ENCODE measurements at regions not wholly inside any gene's neighbourhood (a gene's known extent, or its start where the extent isn't known, plus 50 kb on each side); places are given as distances from the start of the nearest gene placed in this dataset.

DNA sequence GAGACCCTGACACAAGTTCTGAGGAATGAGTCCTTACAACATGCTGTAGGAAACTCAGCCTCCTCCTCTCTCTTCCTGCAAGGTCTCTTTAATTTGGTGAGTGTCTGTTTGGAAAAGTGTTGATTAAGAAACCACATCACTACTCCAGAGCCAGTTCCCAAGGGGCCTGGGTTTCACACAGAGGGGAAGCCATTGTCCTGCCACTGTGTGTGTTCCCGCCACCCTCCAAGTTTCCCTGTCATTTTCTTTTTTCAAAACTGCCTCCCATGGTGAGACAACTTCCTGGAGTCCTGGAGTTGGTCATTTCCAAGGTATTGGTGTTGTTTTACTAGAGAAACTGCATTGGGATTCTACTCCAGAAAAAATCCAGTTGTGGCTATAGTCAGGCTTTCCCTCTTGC lies 232.0 kb upstream of the PARD3B start:
- Mint-ChIP-seq H3K27me3 (ENCODE audit: unreplicated experiment) (no peaks in the 10 kb centered on the region), H3K9me3 (ENCODE audit: unreplicated experiment) (no peaks in the 10 kb centered on the region), H3K4me3 (ENCODE audit: unreplicated experiment) (no peak overlapping the region), H3K4me1 (ENCODE audit: low read depth, unreplicated experiment) (no peaks in the 10 kb centered on the region), H3K27ac (ENCODE audit: unreplicated experiment) (no peak overlapping the region), H3K36me3 (ENCODE audit: unreplicated experiment) (no peaks in the 10 kb centered on the region)
- DNase-seq: no peak
- TF ChIP-seq, protein P1, sequence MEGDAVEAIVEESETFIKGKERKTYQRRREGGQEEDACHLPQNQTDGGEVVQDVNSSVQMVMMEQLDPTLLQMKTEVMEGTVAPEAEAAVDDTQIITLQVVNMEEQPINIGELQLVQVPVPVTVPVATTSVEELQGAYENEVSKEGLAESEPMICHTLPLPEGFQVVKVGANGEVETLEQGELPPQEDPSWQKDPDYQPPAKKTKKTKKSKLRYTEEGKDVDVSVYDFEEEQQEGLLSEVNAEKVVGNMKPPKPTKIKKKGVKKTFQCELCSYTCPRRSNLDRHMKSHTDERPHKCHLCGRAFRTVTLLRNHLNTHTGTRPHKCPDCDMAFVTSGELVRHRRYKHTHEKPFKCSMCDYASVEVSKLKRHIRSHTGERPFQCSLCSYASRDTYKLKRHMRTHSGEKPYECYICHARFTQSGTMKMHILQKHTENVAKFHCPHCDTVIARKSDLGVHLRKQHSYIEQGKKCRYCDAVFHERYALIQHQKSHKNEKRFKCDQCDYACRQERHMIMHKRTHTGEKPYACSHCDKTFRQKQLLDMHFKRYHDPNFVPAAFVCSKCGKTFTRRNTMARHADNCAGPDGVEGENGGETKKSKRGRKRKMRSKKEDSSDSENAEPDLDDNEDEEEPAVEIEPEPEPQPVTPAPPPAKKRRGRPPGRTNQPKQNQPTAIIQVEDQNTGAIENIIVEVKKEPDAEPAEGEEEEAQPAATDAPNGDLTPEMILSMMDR (IDR thresholded peaks at IDR 0.05; ENCODE audit: partially characterized antibody, unreplicated experiment): no peak

DNA sequence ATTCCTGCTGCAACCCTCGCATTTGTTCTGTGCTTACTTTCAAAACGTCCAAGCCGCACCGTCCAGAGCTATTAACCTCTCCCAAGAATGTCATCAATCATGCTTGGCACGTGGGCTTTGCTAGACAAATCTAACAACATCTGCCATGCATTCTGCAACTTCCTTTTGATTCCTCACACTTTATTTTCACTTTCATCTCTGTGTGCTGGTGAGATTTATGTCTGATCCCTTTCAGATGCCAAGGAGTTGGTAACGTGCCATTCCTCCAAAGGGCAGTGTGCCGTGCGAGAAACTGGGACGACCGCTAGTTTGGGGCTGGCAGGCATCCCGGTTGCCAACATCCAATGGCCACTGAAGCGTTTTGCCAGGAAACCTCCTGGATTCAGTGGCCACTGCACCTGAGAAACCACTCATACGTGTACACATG lies 230.0 kb upstream of the PARD3B start:
- H3K27me3 Mint-ChIP-seq (ENCODE audit: unreplicated experiment): no peaks in the 10 kb centered on the region
- no peaks in the 10 kb centered on the region for H3K4me1 Mint-ChIP-seq (ENCODE audit: low read depth, unreplicated experiment)
- H3K27ac Mint-ChIP-seq (ENCODE audit: unreplicated experiment): no peak overlapping the region
- H3K9me3 Mint-ChIP-seq (ENCODE audit: unreplicated experiment): no peaks in the 10 kb centered on the region
- DNase-seq: no peak
- H3K4me3 Mint-ChIP-seq (ENCODE audit: unreplicated experiment): no peak overlapping the region
- TF ChIP-seq, protein P1 (IDR thresholded peaks at IDR 0.05; ENCODE audit: partially characterized antibody, unreplicated experiment): no peak
- H3K36me3 Mint-ChIP-seq (ENCODE audit: unreplicated experiment): no peaks in the 10 kb centered on the region

DNA sequence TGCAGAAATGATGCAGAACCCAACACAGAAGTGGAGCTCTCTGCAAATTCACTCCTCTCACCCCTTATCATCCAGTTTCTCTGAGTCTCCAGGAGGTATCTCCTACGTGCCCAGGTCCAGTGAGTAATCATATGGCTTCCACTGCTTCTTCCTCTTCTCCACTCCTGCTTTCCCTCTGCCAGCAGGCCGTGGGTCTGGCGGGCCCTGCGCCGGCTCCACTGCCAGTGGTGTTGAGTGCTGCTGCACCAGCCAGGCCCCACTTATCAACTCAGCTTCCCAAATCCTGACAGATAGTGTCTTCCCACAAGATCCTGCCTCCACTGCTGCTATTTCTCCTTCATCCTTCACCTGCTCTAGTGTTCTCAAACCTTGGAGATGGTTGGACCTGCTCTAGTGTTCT lies 227.6 kb upstream of the PARD3B start:
- TF ChIP-seq, protein P1 (IDR thresholded peaks at IDR 0.05; ENCODE audit: partially characterized antibody, unreplicated experiment): no peak
- Mint-ChIP-seq H3K27ac (ENCODE audit: unreplicated experiment) (no peak overlapping the region), H3K4me1 (ENCODE audit: low read depth, unreplicated experiment) (no peaks in the 10 kb centered on the region), H3K27me3 (ENCODE audit: unreplicated experiment) (no peaks in the 10 kb centered on the region), H3K4me3 (ENCODE audit: unreplicated experiment) (no peak overlapping the region), H3K9me3 (ENCODE audit: unreplicated experiment) (no peaks in the 10 kb centered on the region), H3K36me3 (ENCODE audit: unreplicated experiment) (no peaks in the 10 kb centered on the region)
- no peak for DNase-seq

DNA sequence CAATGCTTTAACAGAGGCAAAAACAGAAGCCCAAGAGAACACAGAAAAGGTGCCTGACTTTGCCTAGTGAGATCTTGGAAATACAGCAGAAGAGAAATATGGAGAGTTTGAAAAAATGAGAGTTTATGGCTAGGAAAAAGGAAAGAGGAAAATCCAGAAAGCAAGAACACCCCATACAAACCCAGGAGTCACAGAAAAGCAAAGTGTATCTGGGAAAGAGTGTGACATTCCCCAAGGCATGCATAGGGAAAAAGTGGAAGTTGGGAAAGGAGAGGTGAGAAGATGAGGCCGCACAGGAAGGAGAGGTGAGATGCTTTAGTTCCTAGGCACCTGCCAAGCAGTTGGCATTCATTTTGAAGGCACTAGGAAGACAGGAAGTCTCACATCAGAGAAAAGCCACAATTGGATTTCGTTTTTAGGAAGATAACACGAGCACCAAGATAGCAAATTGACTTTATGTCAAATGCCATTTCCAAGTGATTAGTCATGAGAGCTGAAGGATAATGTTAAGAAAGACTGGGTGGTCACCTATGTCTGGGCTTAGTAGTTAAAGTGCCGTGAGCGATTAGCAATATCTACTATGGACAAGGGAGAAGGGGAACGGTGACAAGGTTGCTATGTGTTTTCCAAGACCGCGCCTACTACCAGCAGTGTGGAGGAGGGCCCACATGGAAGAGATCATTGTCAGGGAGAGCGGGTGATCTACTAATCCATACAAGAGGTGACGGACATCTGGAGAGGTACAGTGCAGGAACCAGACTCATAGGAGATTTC lies 224.1 kb upstream of the PARD3B start:
- TF ChIP-seq, protein P1 (IDR thresholded peaks at IDR 0.05; ENCODE audit: partially characterized antibody, unreplicated experiment): no peak
- H3K9me3 Mint-ChIP-seq (ENCODE audit: unreplicated experiment): peaks cover 2% of the 10 kb centered on the region
- no peak for DNase-seq
- no peaks in the 10 kb centered on the region for H3K4me1 Mint-ChIP-seq (ENCODE audit: low read depth, unreplicated experiment)
- no peaks in the 10 kb centered on the region for H3K36me3 Mint-ChIP-seq (ENCODE audit: unreplicated experiment)
- no peak overlapping the region for H3K27ac Mint-ChIP-seq (ENCODE audit: unreplicated experiment)
- no peaks in the 10 kb centered on the region for H3K27me3 Mint-ChIP-seq (ENCODE audit: unreplicated experiment)
- no peak overlapping the region for H3K4me3 Mint-ChIP-seq (ENCODE audit: unreplicated experiment)

DNA sequence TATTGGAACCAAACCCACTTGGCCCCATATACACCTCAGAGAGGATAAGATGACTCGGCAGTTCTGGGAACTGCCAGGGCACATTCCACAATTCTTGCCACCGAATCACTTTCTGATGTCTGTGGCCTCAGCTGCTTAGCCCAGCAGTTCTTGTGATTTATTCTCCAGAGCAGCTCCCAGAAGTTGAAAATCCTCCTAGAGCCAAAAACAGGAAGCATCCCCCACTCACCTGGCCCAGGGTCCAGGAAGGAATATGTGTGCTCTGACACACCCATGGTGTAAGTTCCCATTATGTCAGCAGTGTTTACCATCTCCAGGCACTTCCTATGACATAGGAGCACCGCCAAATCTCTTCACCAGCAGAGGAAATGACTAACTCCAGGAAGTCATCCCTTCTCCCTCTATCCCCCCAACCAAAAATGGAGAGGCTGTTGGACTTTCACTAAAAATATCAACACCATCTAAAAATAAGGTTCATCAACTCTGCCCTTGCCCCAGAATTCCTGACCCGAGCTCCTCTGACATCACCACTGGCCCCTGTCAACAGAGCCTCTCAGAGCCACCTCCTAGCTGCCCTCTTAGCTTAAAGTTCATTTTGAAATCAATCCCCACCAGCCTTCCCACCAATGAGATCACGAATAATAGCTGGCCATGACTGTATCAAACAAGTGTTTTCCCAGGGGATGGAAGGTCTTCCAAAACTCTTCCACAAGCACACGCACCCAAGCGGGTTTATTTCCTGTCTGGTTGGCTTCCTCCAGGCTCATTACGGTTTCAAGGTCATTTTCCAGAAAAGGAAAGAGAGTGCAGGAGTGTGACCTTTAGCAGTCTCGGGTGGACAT lies 223.1 kb upstream of the PARD3B start:
- H3K27ac Mint-ChIP-seq (ENCODE audit: unreplicated experiment): no peak overlapping the region
- H3K36me3 Mint-ChIP-seq (ENCODE audit: unreplicated experiment): no peaks in the 10 kb centered on the region
- H3K27me3 Mint-ChIP-seq (ENCODE audit: unreplicated experiment): no peaks in the 10 kb centered on the region
- no peak overlapping the region for H3K4me3 Mint-ChIP-seq (ENCODE audit: unreplicated experiment)
- peaks cover 2% of the 10 kb centered on the region for H3K9me3 Mint-ChIP-seq (ENCODE audit: unreplicated experiment)
- no peak for DNase-seq
- TF ChIP-seq, protein P1 (IDR thresholded peaks at IDR 0.05; ENCODE audit: partially characterized antibody, unreplicated experiment): no peak
- no peaks in the 10 kb centered on the region for H3K4me1 Mint-ChIP-seq (ENCODE audit: low read depth, unreplicated experiment)
